IPS-NIHi7 (cell line): ENCODE measurements at regions not wholly inside any gene's neighbourhood (a gene's known extent, or its start where the extent isn't known, plus 50 kb on each side); places are given as distances from the start of the nearest gene placed in this dataset.

ENCODE experiments used
- DNase-seq: peaks from one replicate; pipeline ENCODE4 v3.0.0; 2012; ENCODE audit warnings: mixed read lengths; ENCODE audit errors: extremely low spot score

GRCh38 chr3:83092521-83093221 is 1331.2 kb upstream of the GBE1 start:
- no peak for DNase-seq

- no peak for DNase-seq
Measured at GRCh38 chr3:83076041-83076440, 1314.6 kb upstream of the GBE1 start.

- no peak for DNase-seq
Measured at GRCh38 chr3:83074485-83074884, 1313.0 kb upstream of the GBE1 start.

- no peak for DNase-seq
Measured at GRCh38 chr3:83065851-83066460, 1304.5 kb upstream of the GBE1 start.

GRCh38 chr3:83063446-83063845 is 1302.0 kb upstream of the GBE1 start:
- DNase-seq, result no peak

GRCh38 chr3:83048556-83048955 is 1287.1 kb upstream of the GBE1 start:
- no peak for DNase-seq

GRCh38 chr3:83039422-83039821 is 1278.0 kb upstream of the GBE1 start:
- DNase-seq, result no peak

GRCh38 chr3:83035704-83036010 is 1274.2 kb upstream of the GBE1 start:
- no peak for DNase-seq

GRCh38 chr3:83034806-83035703 is 1273.6 kb upstream of the GBE1 start:
- no peak for DNase-seq

GRCh38 chr3:83033133-83033532 is 1271.7 kb upstream of the GBE1 start:
- DNase-seq, result no peak

GRCh38 chr3:83023086-83023485 is 1261.6 kb upstream of the GBE1 start:
- no peak for DNase-seq

GRCh38 chr3:83011481-83011880 is 1250.0 kb upstream of the GBE1 start:
- no peak for DNase-seq

- no peak for DNase-seq
Measured at GRCh38 chr3:83003917-83004316, 1242.5 kb upstream of the GBE1 start.

- DNase-seq, result no peak
Measured at GRCh38 chr3:83002869-83003445, 1241.5 kb upstream of the GBE1 start.

GRCh38 chr3:82999777-83000176 is 1238.3 kb upstream of the GBE1 start:
- no peak for DNase-seq

GRCh38 chr3:82978368-82978767 is 1216.9 kb upstream of the GBE1 start:
- DNase-seq, result no peak

GRCh38 chr3:82977871-82978270 is 1216.4 kb upstream of the GBE1 start:
- DNase-seq, result no peak

GRCh38 chr3:82973791-82974190 is 1212.3 kb upstream of the GBE1 start:
- DNase-seq, result no peak

- DNase-seq, result no peak
Measured at GRCh38 chr3:82960379-82960778, 1198.9 kb upstream of the GBE1 start.

- DNase-seq, result no peak
Measured at GRCh38 chr3:82957696-82958095, 1196.3 kb upstream of the GBE1 start.

GRCh38 chr3:82957079-82957478 is 1195.6 kb upstream of the GBE1 start:
- no peak for DNase-seq

- no peak for DNase-seq
Measured at GRCh38 chr3:82954486-82954885, 1193.0 kb upstream of the GBE1 start.

GRCh38 chr3:82942041-82942440 is 1180.6 kb upstream of the GBE1 start:
- no peak for DNase-seq
